ENCODE measurements at regions not wholly inside any gene's neighbourhood (a gene's known extent, or its start where the extent isn't known, plus 50 kb on each side); places are given as distances from the start of the nearest gene placed in this dataset.

GRCh38 chr7:52944921-52945320, 90.5 kb upstream of the POM121L12 start:
- Histone ChIP-seq H4K8ac (ENCODE audit: low read depth in 2 of 2, low read length in 2 of 2) (no peak overlapping the region), H3K79me1 (ENCODE audit: low read depth in 1 of 2, low read length in 2 of 2) (no peaks in the 10 kb centered on the region), H4K5ac (ENCODE audit: low read depth, low read length) (no peak overlapping the region), H3K23ac (ENCODE audit: low read depth, low read length) (no peak overlapping the region), H2BK120ac (ENCODE audit: low read depth, low read length) (no peak overlapping the region), H3K18ac (ENCODE audit: low read depth, low read length) (no peak overlapping the region), H3K9me1 (ENCODE audit: insufficient read depth, low read length) (no peaks in the 10 kb centered on the region), H3K9ac (ENCODE audit: low read depth, low read length) (no peak overlapping the region), H3K27me3 (ENCODE audit: control insufficient read depth, insufficient read depth, low read length) (no peaks in the 10 kb centered on the region), H2BK20ac (ENCODE audit: low read depth, low read length) (no peak overlapping the region), H3K56ac (ENCODE audit: extremely low read depth, insufficient read depth, low read length) (no peak overlapping the region), H2AK9ac (replicated peaks; ENCODE audit: low read depth, low read length, poor library complexity) (no peak overlapping the region), H4K20me1 (ENCODE audit: insufficient read depth, low read length) (no peaks in the 10 kb centered on the region), H3K27ac (ENCODE audit: insufficient read depth, low read length) (no peak overlapping the region), H3K4me2 (ENCODE audit: low read depth, low read length) (no peak overlapping the region), H2BK5ac (ENCODE audit: low read depth, low read length, poor library complexity, severe bottlenecking) (no peak overlapping the region), H2AK5ac (ENCODE audit: low read depth, low read length) (no peak overlapping the region), H3K36me3 (ENCODE audit: control insufficient read depth, insufficient read depth, low read length) (no peaks in the 10 kb centered on the region), H2AFZ (replicated peaks; ENCODE audit: low read length, poor library complexity) (no peak overlapping the region), H3K4me3 (ENCODE audit: insufficient read depth, low read depth, low read length) (no peak overlapping the region), H2BK15ac (ENCODE audit: low read depth, low read length) (no peak overlapping the region), H3K4ac (ENCODE audit: low read depth, low read length) (no peak overlapping the region), H3K9me3 (ENCODE audit: control insufficient read depth, insufficient read depth, low read length) (peaks cover 12% of the 10 kb centered on the region), H3K4me1 (ENCODE audit: control insufficient read depth, insufficient read depth, low read length) (no peaks in the 10 kb centered on the region), H4K91ac (ENCODE audit: insufficient read depth, low read depth, low read length) (no peak overlapping the region), H3K14ac (replicated peaks; ENCODE audit: low read depth, low read length) (no peak overlapping the region)
- intact Hi-C loops (cut with micrococcal nuclease) (no loop called here), in situ Hi-C loops (cut with MboI; ENCODE audit: low sequenced_read_pairs) (no loop called here), dilution Hi-C loops (cut with HindIII; ENCODE audit: low sequenced_read_pairs, unreplicated experiment) (no loop called here)
- ChIA-PET POLR2A (ENCODE audit: unreplicated experiment) (no interaction called here), CTCF (no interaction called here)
- TF ChIP-seq CEBPB (IDR thresholded peaks at IDR 0.05; ENCODE audit: low read depth, low read length): no peak
- no peak for TF ChIP-seq USF2 (IDR thresholded peaks at IDR 0.05; ENCODE audit: low read depth, low read length)
- no peak for TF ChIP-seq FOS (IDR thresholded peaks at IDR 0.05; ENCODE audit: low read depth, low read length)
- TF ChIP-seq CTCF (conservative IDR thresholded peaks at IDR 0.05; ENCODE audit: low read depth, low read length): no peak
- TF ChIP-seq CHD1 (IDR thresholded peaks at IDR 0.05; ENCODE audit: low read depth, low read length): no peak
- no peak for TF ChIP-seq NFE2L2 (IDR thresholded peaks at IDR 0.05; ENCODE audit: low read depth, low read length)
- TF ChIP-seq MAFK (IDR thresholded peaks at IDR 0.05; ENCODE audit: low read depth, low read length): no peak
- TF ChIP-seq RAD21 (IDR thresholded peaks at IDR 0.05; ENCODE audit: low read length): no peak
- TF ChIP-seq POLR2A (IDR thresholded peaks at IDR 0.05; ENCODE audit: low read depth, low read length): no peak
- no peak for TF ChIP-seq SMC3 (IDR thresholded peaks at IDR 0.05; ENCODE audit: low read depth, low read length)
- TF ChIP-seq BHLHE40 (IDR thresholded peaks at IDR 0.05; ENCODE audit: low read depth, low read length): no peak
- TF ChIP-seq RCOR1 (IDR thresholded peaks at IDR 0.05; ENCODE audit: insufficient replicate concordance, low read length): no peak
- no peak for TF ChIP-seq ELK1 (IDR thresholded peaks at IDR 0.05; ENCODE audit: borderline replicate concordance, low read depth, low read length)
- no peak for TF ChIP-seq RFX5 (IDR thresholded peaks at IDR 0.05; ENCODE audit: low read depth, low read length)
- TF ChIP-seq MXI1 (IDR thresholded peaks at IDR 0.05; ENCODE audit: borderline replicate concordance, low read depth, low read length): no peak
- no peak for TF ChIP-seq MAZ (IDR thresholded peaks at IDR 0.05; ENCODE audit: borderline replicate concordance, low read depth, low read length)
- no CpG with 5 or more reads among the region's 2 CpGs for WGBS, 2 experiments (ENCODE audit: extremely low coverage in 2 of 2, insufficient read length in 1 of 2)
- no peak for DNase-seq
- ATAC-seq (ENCODE audit: low read depth): no peak
- BruUV-seq (replicated peaks): no TSS peak
